Hematopoietic multipotent progenitor cell treated with erythropoietin and hydrocortisone succinate and interleukin-3 and kit ligand, for 17 days (in vitro differentiated cells): ENCODE measurements at regions not wholly inside any gene's neighbourhood (a gene's known extent, or its start where the extent isn't known, plus 50 kb on each side); places are given as distances from the start of the nearest gene placed in this dataset.
"Not testable (repeated sequence)": the region's sequence is repeated elsewhere in the genome, so short reads cannot be mapped to it uniquely, and the experiment has no call there.

Experiments used
- DNase-seq: peaks from one replicate; pipeline ENCODE4 v3.0.0-alpha.2; 2015; ENCODE audit warnings: low spot score

DNA sequence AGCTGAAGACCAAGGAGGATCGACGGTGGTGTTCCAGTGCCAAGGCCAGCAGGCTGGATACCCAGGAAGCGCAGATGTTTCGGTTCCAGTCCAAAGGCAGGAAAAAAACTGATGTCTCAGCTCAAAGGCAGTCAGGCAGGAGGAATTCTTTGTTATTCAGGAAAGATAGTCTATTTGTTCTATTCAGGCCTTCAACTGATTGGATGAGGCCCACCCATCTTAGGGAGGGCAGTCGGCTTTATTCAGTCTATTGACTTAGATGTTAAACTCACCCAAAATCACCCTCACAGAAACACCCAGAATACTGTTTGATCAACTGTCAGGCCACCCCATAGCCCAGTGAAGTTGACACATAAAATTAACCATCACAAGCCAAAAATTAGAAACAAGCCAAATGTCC, 63.9 kb upstream of the SMURF2 start:
- DNase-seq: not testable (repeated sequence)

GRCh38 chr17:64724246-64724645, 62.1 kb upstream of the SMURF2 start:
- not testable (repeated sequence) for DNase-seq

GRCh38 chr17:64723781-64724180, 61.7 kb upstream of the SMURF2 start:
- DNase-seq: no peak

- DNase-seq: not testable (repeated sequence)
These were observed 59.4 kb upstream of the SMURF2 start for GRCh38 chr17:64721556-64721955.

DNA sequence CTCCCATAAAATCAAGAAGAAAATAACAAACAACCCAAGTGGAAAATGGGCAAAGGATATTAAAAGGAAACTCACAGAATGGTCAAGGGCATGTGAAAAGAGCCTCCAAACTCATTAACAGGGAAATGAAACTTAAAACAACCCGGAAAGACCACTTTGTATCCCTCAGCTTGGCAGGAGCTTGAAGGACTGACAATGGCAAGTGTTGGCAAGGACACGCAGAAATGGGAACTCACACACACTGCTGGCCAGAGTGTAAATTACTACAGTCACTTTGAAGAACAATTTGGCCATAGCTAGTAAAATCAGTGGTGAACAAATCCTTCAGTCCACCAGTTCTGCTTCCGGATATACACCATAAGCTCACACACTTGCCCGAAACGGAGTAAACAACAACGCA, 58.1 kb upstream of the SMURF2 start:
- not testable (repeated sequence) for DNase-seq

DNA sequence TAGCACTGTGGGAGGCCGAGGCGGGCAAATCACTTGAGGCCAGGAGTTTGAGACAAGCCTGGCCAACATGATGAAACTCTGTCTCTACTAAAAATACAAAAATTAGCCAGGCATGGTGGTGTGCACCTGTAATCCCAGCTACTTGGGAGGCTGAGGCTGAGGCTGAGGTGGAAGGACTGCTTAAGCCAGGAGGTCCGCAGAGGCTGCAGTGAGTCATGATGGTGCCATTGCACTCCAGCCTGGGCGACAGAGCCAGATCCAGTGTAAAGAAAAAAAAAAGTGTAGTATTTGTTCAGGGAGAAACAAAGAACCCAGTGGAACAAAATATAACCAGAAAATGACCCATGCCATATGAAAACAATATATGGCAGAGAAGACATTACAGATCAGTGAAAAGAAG, 57.4 kb upstream of the SMURF2 start:
- DNase-seq: not testable (repeated sequence)

- not testable (repeated sequence) for DNase-seq
These were observed 56.7 kb upstream of the SMURF2 start for GRCh38 chr17:64718816-64719215.

- no peak for DNase-seq
These were observed 56.0 kb upstream of the SMURF2 start for GRCh38 chr17:64718058-64718457.

GRCh38 chr17:64716496-64716895, 54.4 kb upstream of the SMURF2 start:
- DNase-seq: not testable (repeated sequence)

DNA sequence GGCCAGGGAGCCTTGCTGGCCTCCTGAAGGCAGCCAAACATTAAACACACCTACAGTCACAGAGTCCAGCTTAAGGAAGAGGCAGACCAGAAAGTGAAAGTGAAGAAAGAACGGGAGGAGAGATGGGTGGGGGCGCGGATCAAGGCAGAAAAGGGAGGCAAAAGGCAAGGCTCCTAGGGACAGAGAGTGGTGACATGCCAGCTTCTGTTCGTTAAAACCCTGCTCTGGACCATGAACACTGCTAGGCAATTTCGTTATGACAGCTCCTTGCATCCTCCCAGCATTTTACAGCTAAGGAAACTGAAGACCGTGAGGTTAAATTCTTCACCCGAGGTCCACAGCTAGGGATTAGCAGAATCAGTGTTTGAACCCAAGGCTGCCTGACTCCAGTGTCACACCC, 51.7 kb upstream of the SMURF2 start:
- not testable (repeated sequence) for DNase-seq

- DNase-seq: not testable (repeated sequence)
These were observed 50.6 kb upstream of the SMURF2 start for GRCh38 chr17:64712557-64713351.
